HCT116 (cell line): ENCODE measurements at regions not wholly inside any gene's neighbourhood (a gene's known extent, or its start where the extent isn't known, plus 50 kb on each side); places are given as distances from the start of the nearest gene placed in this dataset.

Experiments used
- ATAC-seq: fragments of 200-7000 bp; cut with Tn5 transposase; 2 replicates; pipeline ENCODE4 v1.9.1; 2020; ENCODE audit warnings: mild to moderate bottlenecking, moderate library complexity
- BruUV-seq: library from RNA; stranded (reverse); fragments of 400-500 nt; replicated peaks from 2 replicates; lab custom pipeline; 2021; lab: Mats Ljungman, UMichigan
- CTCF ChIA-PET: fragments of 300-600 bp; sonication (Branson Sonifier 250); formaldehyde crosslinking; loops from one replicate; lab custom pipeline; 2021; ENCODE audit warnings: antibody characterized with exemption; lab: Charles Lee
- POLR2A ChIA-PET: fragments of 300-600, 350-600 bp; sonication (Branson Sonifier 250); formaldehyde crosslinking; loops from one replicate; lab custom pipeline; 2021; ENCODE audit warnings: antibody characterized with exemption; lab: Charles Lee
- RAD21 ChIA-PET, 2 experiments: fragments of 300-600 bp; sonication (Branson Sonifier 250); formaldehyde crosslinking; loops; one replicate each; lab custom pipeline; 2023; ENCODE audit warnings: low total read pairs in 2 of 2; ENCODE audit not compliant: uncharacterized antibody in 2 of 2, unreplicated experiment in 2 of 2, low non-redundant PET in 1 of 2; lab: Charles Lee
- DNase-seq: peaks from one replicate; pipeline ENCODE4 v3.0.0-alpha.2; 2010; ENCODE audit warnings: low read depth, low spot score
- H2AFZ ChIP-seq: fragments of 200-600 bp; shearing (Covaris generic), sonication (generic); 2 replicates; pipeline ENCODE4 v1.6.1; 2017; ENCODE audit warnings: low read depth, mixed run types, mixed read lengths, antibody characterized with exemption, low read length; ENCODE audit not compliant: poor library complexity, severe bottlenecking
- H3K27ac ChIP-seq: 2 replicates; pipeline ENCODE4 v1.5.1; 2012; ENCODE audit warnings: low read depth, low read length
- H3K27me3 ChIP-seq: fragments of 200-600 bp; sonication (generic); 2 replicates; pipeline ENCODE4 v1.6.1; 2016; ENCODE audit warnings: mixed run types, low read length, mixed read lengths; ENCODE audit not compliant: insufficient read depth
- H3K36me3 ChIP-seq, 2 experiments: fragments of 200-500 bp in 1 of 2; fragments of 200-600 bp in 1 of 2; sonication (Bioruptor generic) in 1 of 2; sonication (generic) in 1 of 2; 2 replicates each; pipeline versions ENCODE4 v1.5.1 to v1.6.1; 2014 to 2016; ENCODE audit warnings: low read length in 2 of 2, inconsistent platforms in 1 of 2, mixed read lengths in 1 of 2, mixed run types in 1 of 2; ENCODE audit not compliant: insufficient read depth in 2 of 2, control insufficient read depth in 1 of 2
- H3K4me1 ChIP-seq, 2 experiments: fragments of 200-600 bp in 1 of 2; sonication (generic) in 1 of 2; 2 replicates each; pipeline versions ENCODE4 v1.5.1 to v1.6.1; 2012 to 2017; ENCODE audit warnings: low read length in 2 of 2, inconsistent platforms in 1 of 2, mild to moderate bottlenecking in 1 of 2, mixed read lengths in 1 of 2, mixed run types in 1 of 2, moderate library complexity in 1 of 2; ENCODE audit not compliant: insufficient read depth in 2 of 2, control insufficient read depth in 1 of 2
- H3K4me2 ChIP-seq: fragments of 200-600 bp; sonication (generic); 2 replicates; pipeline ENCODE4 v1.6.1; 2017; ENCODE audit warnings: mixed run types, low read length, mixed read lengths
- H3K4me3 ChIP-seq, 2 experiments: fragments of 200-600 bp in 1 of 2; sonication (generic) in 1 of 2; replicated peaks in 1 of 2; 2 replicates each; pipeline ENCODE4 v1.5.1; 2011 to 2016; ENCODE audit warnings: low read length in 2 of 2, control low read depth in 1 of 2, low read depth in 1 of 2, mild to moderate bottlenecking in 1 of 2, mixed read lengths in 1 of 2, mixed run types in 1 of 2
- H3K79me2 ChIP-seq: fragments of 200-600 bp; sonication (generic); 2 replicates; pipeline ENCODE4 v1.6.1; 2017; ENCODE audit warnings: mild to moderate bottlenecking, mixed run types, low read length, moderate library complexity, mixed read lengths; ENCODE audit not compliant: insufficient read depth
- H3K9ac ChIP-seq: fragments of 200-600 bp; sonication (generic); 2 replicates; pipeline ENCODE4 v1.6.1; 2016; ENCODE audit warnings: low read length, mixed read lengths
- H3K9me2 ChIP-seq: fragments of 200-600 bp; sonication (generic), shearing (Covaris generic); 2 replicates; pipeline ENCODE4 v1.6.1; 2017; ENCODE audit warnings: mixed run types, mild to moderate bottlenecking, moderate library complexity; ENCODE audit not compliant: insufficient read depth
- H3K9me3 ChIP-seq, 2 experiments: fragments of 200-500 bp in 1 of 2; fragments of 200-600 bp in 1 of 2; sonication (Bioruptor generic) in 1 of 2; sonication (generic) in 1 of 2; 2 replicates each; pipeline ENCODE4 v1.6.1; 2014 to 2017; ENCODE audit warnings: low read length in 2 of 2, mixed read lengths in 2 of 2, inconsistent platforms in 1 of 2, low read depth in 1 of 2, mild to moderate bottlenecking in 1 of 2, mixed run types in 1 of 2, moderate library complexity in 1 of 2; ENCODE audit not compliant: control insufficient read depth in 1 of 2, insufficient read depth in 1 of 2
- H4K20me1 ChIP-seq: fragments of 200-600 bp; sonication (generic), shearing (Covaris generic); 2 replicates; pipeline ENCODE4 v1.6.1; 2017; ENCODE audit warnings: mixed run types, mild to moderate bottlenecking, moderate library complexity; ENCODE audit not compliant: insufficient read depth
- CBX3 ChIP-seq: IDR thresholded peaks from 2 replicates; pipeline ENCODE4 v1.6.1; 2012; ENCODE audit warnings: low read depth
- CEBPB ChIP-seq: IDR thresholded peaks from 2 replicates; pipeline ENCODE4 v1.6.1; 2012; ENCODE audit warnings: low read depth
- ELF1 ChIP-seq: IDR thresholded peaks from 2 replicates; pipeline ENCODE4 v1.6.1; 2012; ENCODE audit warnings: low read depth, borderline replicate concordance
- EZH2 ChIP-seq: fragments of 200-600 bp; sonication (generic); IDR thresholded peaks from 2 replicates; pipeline ENCODE4 v1.6.1; 2017; ENCODE audit warnings: antibody characterized with exemption, mixed run types
- POLR2AphosphoS5 ChIP-seq: IDR thresholded peaks from 2 replicates; pipeline ENCODE4 v1.6.1; 2011; ENCODE audit warnings: mild to moderate bottlenecking, low read depth, low read length, moderate library complexity
- SP1 ChIP-seq: IDR thresholded peaks from 2 replicates; pipeline ENCODE4 v1.6.1; 2012; ENCODE audit warnings: low read depth
- ZFX ChIP-seq: fragments of 450-650 bp; IDR thresholded peaks from 2 replicates; pipeline ENCODE4 v1.6.1; 2017
- intact Hi-C: fragments of 100-400 bp; cut with micrococcal nuclease; formaldehyde crosslinking; loops from 2 replicates; pipeline ENCODE4 v1.10.0; 2022
- TF ChIP-seq, protein P1 (sequence below): IDR thresholded peaks from 2 replicates; pipeline ENCODE4 v1.6.1; 2012; ENCODE audit warnings: low read depth
- TF ChIP-seq, protein P2 (sequence below): IDR thresholded peaks from 2 replicates; pipeline ENCODE4 v1.6.1; 2012
- TF ChIP-seq, protein P3 (sequence below), 3 experiments: fragments of 200-600 bp in 1 of 3; sonication (generic) in 1 of 3; IDR thresholded peaks in 2 of 3; conservative IDR thresholded peaks in 1 of 3; 2 replicates each; pipeline ENCODE4 v1.5.1; 2012 to 2017; ENCODE audit warnings: low read depth in 2 of 3, low read length in 2 of 3, antibody characterized with exemption in 1 of 3, borderline replicate concordance in 1 of 3, control low read depth in 1 of 3, mild to moderate bottlenecking in 1 of 3, mixed read lengths in 1 of 3, mixed run types in 1 of 3, moderate library complexity in 1 of 3; ENCODE audit not compliant: insufficient read depth in 1 of 3
- TF ChIP-seq, protein P4 (sequence below): IDR thresholded peaks from 2 replicates; pipeline ENCODE4 v1.6.1; 2012

DNA sequence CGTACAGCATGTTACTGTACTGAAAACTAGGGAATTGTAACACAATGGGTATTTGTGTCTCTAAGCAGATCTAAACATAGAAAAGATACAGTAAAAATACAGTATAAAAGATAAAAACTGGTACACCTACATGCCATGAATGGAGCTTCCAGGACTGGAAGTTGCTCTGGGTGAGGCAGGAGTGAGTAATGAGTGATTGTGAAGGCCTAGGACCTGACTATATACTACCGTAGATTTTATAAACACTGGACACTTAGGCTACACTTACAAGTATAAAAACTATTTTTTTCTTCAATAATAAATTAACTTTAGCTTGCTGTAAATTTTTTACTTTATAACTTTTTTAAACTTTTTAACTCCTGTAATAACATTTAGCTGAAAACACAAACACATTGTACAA lies 324.4 kb upstream of the TNP1 start:
- intact Hi-C loops: no loop called here
- ChIA-PET POLR2A (no interaction called here), RAD21 (no interaction called here), CTCF (interaction anchor here (1.2 kb wide), 1 partner anchor 18 kb away, joined by 4 read pairs; no protein-coding TSS in a partner anchor)
- DNase-seq (no peak), ATAC-seq (no peak)
- no peak overlapping the region for H3K4me3 ChIP-seq
- H3K9me2 ChIP-seq: no peaks in the 10 kb centered on the region
- no peaks in the 10 kb centered on the region for H4K20me1 ChIP-seq
- peaks cover 13% of the 10 kb centered on the region; the same call in 1 of the 2 replicates for H3K27me3 ChIP-seq
- H3K79me2 ChIP-seq: no peaks in the 10 kb centered on the region
- no peak overlapping the region for H2AFZ ChIP-seq
- no TSS peak for BruUV-seq
- TF ChIP-seq ELF1 (no peak), CEBPB (no peak), SP1 (no peak), ZFX (no peak)
- TF ChIP-seq, protein P1, sequence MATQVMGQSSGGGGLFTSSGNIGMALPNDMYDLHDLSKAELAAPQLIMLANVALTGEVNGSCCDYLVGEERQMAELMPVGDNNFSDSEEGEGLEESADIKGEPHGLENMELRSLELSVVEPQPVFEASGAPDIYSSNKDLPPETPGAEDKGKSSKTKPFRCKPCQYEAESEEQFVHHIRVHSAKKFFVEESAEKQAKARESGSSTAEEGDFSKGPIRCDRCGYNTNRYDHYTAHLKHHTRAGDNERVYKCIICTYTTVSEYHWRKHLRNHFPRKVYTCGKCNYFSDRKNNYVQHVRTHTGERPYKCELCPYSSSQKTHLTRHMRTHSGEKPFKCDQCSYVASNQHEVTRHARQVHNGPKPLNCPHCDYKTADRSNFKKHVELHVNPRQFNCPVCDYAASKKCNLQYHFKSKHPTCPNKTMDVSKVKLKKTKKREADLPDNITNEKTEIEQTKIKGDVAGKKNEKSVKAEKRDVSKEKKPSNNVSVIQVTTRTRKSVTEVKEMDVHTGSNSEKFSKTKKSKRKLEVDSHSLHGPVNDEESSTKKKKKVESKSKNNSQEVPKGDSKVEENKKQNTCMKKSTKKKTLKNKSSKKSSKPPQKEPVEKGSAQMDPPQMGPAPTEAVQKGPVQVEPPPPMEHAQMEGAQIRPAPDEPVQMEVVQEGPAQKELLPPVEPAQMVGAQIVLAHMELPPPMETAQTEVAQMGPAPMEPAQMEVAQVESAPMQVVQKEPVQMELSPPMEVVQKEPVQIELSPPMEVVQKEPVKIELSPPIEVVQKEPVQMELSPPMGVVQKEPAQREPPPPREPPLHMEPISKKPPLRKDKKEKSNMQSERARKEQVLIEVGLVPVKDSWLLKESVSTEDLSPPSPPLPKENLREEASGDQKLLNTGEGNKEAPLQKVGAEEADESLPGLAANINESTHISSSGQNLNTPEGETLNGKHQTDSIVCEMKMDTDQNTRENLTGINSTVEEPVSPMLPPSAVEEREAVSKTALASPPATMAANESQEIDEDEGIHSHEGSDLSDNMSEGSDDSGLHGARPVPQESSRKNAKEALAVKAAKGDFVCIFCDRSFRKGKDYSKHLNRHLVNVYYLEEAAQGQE: no peak
- TF ChIP-seq, protein P2, sequence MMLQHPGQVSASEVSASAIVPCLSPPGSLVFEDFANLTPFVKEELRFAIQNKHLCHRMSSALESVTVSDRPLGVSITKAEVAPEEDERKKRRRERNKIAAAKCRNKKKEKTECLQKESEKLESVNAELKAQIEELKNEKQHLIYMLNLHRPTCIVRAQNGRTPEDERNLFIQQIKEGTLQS: no peak
- no peak overlapping the region for H3K4me2 ChIP-seq
- H3K9me3 ChIP-seq: no peaks in the 10 kb centered on the region
- H3K36me3 ChIP-seq: no peaks in the 10 kb centered on the region
- no peak overlapping the region for H3K9ac ChIP-seq
- H3K4me1 ChIP-seq: no peaks in the 10 kb centered on the region
- H3K27ac ChIP-seq: no peak overlapping the region

DNA sequence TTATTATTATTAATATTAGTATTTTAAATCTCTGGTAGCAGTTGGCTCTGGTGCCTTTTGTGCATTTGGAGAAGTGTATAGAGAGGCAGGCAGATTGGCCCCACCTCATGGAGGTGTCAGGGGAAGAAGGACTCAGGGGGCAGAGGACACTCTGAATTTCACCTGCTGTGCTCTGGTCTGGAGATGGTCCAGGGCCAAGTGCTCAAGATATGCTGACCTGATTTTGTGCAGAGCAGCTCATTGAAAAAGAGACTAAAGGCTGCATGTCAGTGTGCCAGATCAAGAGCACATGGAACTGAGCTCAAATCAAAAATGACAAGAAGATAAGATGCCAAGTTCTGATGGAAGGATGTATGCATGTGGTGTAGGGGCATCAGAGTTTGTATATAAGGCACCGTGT lies 323.6 kb upstream of the TNP1 start:
- H4K20me1 ChIP-seq: no peaks in the 10 kb centered on the region
- H3K4me2 ChIP-seq: no peak overlapping the region
- POLR2A ChIA-PET: no interaction called here
- H3K9me2 ChIP-seq: no peaks in the 10 kb centered on the region
- H3K27ac ChIP-seq: no peak overlapping the region
- no peak overlapping the region for H3K9ac ChIP-seq
- ATAC-seq: no peak
- H3K27me3 ChIP-seq: peaks cover 13% of the 10 kb centered on the region; the same call in 1 of the 2 replicates
- H3K4me3 ChIP-seq: no peak overlapping the region
- intact Hi-C loops: no loop called here
- no peaks in the 10 kb centered on the region for H3K4me1 ChIP-seq
- CTCF ChIA-PET: interaction anchor here (1.5 kb wide), 1 partner anchor 17 kb away, joined by 3 read pairs; no protein-coding TSS in a partner anchor
- no peak for DNase-seq
- H3K79me2 ChIP-seq: no peaks in the 10 kb centered on the region
- H3K36me3 ChIP-seq: no peaks in the 10 kb centered on the region
- BruUV-seq: no TSS peak
- RAD21 ChIA-PET: no interaction called here
- no peaks in the 10 kb centered on the region for H3K9me3 ChIP-seq
- H2AFZ ChIP-seq: no peak overlapping the region
- TF ChIP-seq EZH2: no peak
- no peak for TF ChIP-seq CBX3
- TF ChIP-seq, protein P3, sequence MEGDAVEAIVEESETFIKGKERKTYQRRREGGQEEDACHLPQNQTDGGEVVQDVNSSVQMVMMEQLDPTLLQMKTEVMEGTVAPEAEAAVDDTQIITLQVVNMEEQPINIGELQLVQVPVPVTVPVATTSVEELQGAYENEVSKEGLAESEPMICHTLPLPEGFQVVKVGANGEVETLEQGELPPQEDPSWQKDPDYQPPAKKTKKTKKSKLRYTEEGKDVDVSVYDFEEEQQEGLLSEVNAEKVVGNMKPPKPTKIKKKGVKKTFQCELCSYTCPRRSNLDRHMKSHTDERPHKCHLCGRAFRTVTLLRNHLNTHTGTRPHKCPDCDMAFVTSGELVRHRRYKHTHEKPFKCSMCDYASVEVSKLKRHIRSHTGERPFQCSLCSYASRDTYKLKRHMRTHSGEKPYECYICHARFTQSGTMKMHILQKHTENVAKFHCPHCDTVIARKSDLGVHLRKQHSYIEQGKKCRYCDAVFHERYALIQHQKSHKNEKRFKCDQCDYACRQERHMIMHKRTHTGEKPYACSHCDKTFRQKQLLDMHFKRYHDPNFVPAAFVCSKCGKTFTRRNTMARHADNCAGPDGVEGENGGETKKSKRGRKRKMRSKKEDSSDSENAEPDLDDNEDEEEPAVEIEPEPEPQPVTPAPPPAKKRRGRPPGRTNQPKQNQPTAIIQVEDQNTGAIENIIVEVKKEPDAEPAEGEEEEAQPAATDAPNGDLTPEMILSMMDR (IDR thresholded peaks at IDR 0.05 in 2 of 3, conservative IDR thresholded peaks at IDR 0.05 in 1 of 3; ENCODE audit: borderline replicate concordance in 1 of 3, insufficient read depth in 1 of 3, low read depth in 2 of 3, low read length in 2 of 3): no peak
- no peak for TF ChIP-seq POLR2AphosphoS5
- TF ChIP-seq, protein P1: no peak
- TF ChIP-seq, protein P4, sequence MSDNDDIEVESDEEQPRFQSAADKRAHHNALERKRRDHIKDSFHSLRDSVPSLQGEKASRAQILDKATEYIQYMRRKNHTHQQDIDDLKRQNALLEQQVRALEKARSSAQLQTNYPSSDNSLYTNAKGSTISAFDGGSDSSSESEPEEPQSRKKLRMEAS: no peak
